Heart left ventricle (tissue), 16 donors: ENCODE measurements at regions not wholly inside any gene's neighbourhood (a gene's known extent, or its start where the extent isn't known, plus 50 kb on each side); places are given as distances from the start of the nearest gene placed in this dataset.
"Not testable (repeated sequence)": the region's sequence is repeated elsewhere in the genome, so short reads cannot be mapped to it uniquely, and the experiment has no call there.

Source experiments
- ATAC-seq, 4 donors: fragments of 200-7000 bp; cut with Tn5 transposase; one replicate each; pipeline ENCODE4 v1.9.1; 2020 to 2022; ENCODE audit warnings: moderate library complexity in 4 of 4, mild to moderate bottlenecking in 3 of 4, moderate number of reproducible peaks in 1 of 4
- DNase-seq, 5 donors: peaks; one replicate each; pipeline ENCODE4 v3.0.0-alpha.2; 2020
- H3K27ac ChIP-seq, 12 donors: fragments of 200-600 bp; sonication (generic) in 4 of 12; one replicate each; pipeline versions ENCODE4 v1.5.0 to v1.8.0; 2016 to 2022; ENCODE audit warnings: mild to moderate bottlenecking in 2 of 12
- H3K27me3 ChIP-seq, 9 donors: fragments of 200-600 bp; sonication (generic) in 2 of 9; one replicate each; pipeline versions ENCODE4 v1.5.1 to v1.8.0; 2016 to 2022; ENCODE audit warnings: mild to moderate bottlenecking in 3 of 9
- H3K36me3 ChIP-seq, 9 donors: fragments of 200-600 bp; sonication (generic) in 2 of 9; one replicate each; pipeline versions ENCODE4 v1.5.0 to v1.8.0; 2018 to 2022; ENCODE audit warnings: mild to moderate bottlenecking in 2 of 9
- H3K4me1 ChIP-seq, 12 donors: fragments of 200-600 bp; sonication (generic) in 4 of 12; one replicate each; pipeline versions ENCODE4 v1.5.0 to v1.8.0; 2016 to 2022; ENCODE audit warnings: mild to moderate bottlenecking in 3 of 12
- H3K4me3 ChIP-seq, 12 donors: fragments of 200-600 bp; sonication (generic) in 4 of 12; one replicate each; pipeline versions ENCODE4 v1.5.0 to v1.8.0; 2017 to 2022; ENCODE audit warnings: mild to moderate bottlenecking in 9 of 12, moderate library complexity in 4 of 12
- H3K9me3 ChIP-seq, 12 donors: fragments of 200-600 bp; sonication (generic) in 4 of 12; one replicate each; pipeline versions ENCODE4 v1.5.0 to v1.8.0; 2016 to 2022; ENCODE audit warnings: mild to moderate bottlenecking in 1 of 12
- CTCF ChIP-seq, 12 donors: fragments of 200-600 bp; sonication (generic) in 4 of 12; IDR thresholded peaks; one replicate each; pipeline versions ENCODE4 v1.5.0 to v1.8.0; 2018 to 2022; ENCODE audit warnings: antibody characterized with exemption in 12 of 12, mild to moderate bottlenecking in 5 of 12
- POLR2A ChIP-seq, 2 donors: fragments of 450-650 bp; IDR thresholded peaks; one replicate each; pipeline ENCODE4 v1.6.1; 2017; ENCODE audit warnings: antibody characterized with exemption in 2 of 2, mild to moderate bottlenecking in 2 of 2, moderate library complexity in 2 of 2
- WGBS, 4 donors: extraction: QIAGEN DNeasy Blood & Tissue Kit in 2 of 4; methylation state at CpG; one replicate each; pipeline versions ENCODE4 v1.1.5 to v1.1.7; 2013 to 2018; 5-methylcytosine and 5-hydroxymethylcytosine counted together
- intact Hi-C, 10 donors: fragments of 100-400 bp; cut with DNase I; formaldehyde crosslinking; loops; one replicate each; pipeline versions ENCODE4 v1.11.1 to v1.14.2; 2022
- donor health status: ischemic (EF 13 %, LVEDD 7.1; RV severe dilation, severe dysfunction).
- donor health status: healthy with polysubstance abuse.
- donor health status: DM: no; HTN: yes; CAD: no.
- donor health status: DM: no; HTN: no; CAD: no.
- donor health status: ischemic (EF 25% LVEDD 6.9; RV normal size, moderate dysfunction).
- donor health status: ischemic (EF 25% LVEDD 5.7; RV mildly dilated, moderate dysfunction).
- donor health status: healthy.
- donor health status: DM: yes; HTN: yes; CAD: no.
- donor health status: ischemic (EF 35%, LVEDD 5.7; RV mildly dilated, moderate dysfunction).
- donor health status: nonischemic (EF 11% LVEDD 7.7; RV severe dilation, severe dysfunction).
- donor health status: DM: yes; HTN: yes; CAD: no.
- donor health status: PGD.
- donor health status: ischemic (EF 29% LVEDD 5.4; RV normal size, mild dysfunction).
- donor health status: nonischemic (EF 23%, LVEDD 6.1; RV moderate dilation, normal function).

DNA sequence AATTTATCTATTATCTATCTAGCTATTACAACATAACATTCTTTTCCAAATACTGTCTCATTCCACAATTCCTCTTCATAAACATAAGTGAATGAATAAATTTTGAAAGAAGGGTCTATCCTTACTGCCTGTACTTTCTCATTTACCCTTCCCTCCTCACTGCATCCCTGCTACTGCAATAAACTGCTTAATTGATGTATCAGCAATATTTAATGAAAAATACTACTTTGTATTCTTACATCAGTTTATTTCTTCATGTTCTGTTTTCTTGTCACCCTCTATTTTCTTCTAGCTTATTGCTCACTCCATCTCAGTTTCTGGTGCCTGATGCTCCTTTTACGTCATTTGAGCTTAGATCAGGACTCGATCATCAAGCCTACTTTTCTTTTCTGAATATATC lies 695.7 kb upstream of the ATXN7L3B start:
- Histone ChIP-seq H3K27ac (no peak overlapping the region), H3K36me3 (no peaks in the 10 kb centered on the region), H3K27me3 (no peaks in the 10 kb centered on the region), H3K9me3 (peaks cover 0 to 2% (median 0%) of the 10 kb centered on the region in 12 donors), H3K4me3 (no peak overlapping the region), H3K4me1 (no peaks in the 10 kb centered on the region)
- intact Hi-C loops: no loop called here
- no peak for ATAC-seq
- TF ChIP-seq POLR2A (IDR thresholded peaks at IDR 0.05) (no peak), CTCF (IDR thresholded peaks at IDR 0.05) (no peak)
- WGBS, 4 donors: 82 to 86% (median 83%) methylated on average over 2 of the region's 2 CpGs
- no peak for DNase-seq

DNA sequence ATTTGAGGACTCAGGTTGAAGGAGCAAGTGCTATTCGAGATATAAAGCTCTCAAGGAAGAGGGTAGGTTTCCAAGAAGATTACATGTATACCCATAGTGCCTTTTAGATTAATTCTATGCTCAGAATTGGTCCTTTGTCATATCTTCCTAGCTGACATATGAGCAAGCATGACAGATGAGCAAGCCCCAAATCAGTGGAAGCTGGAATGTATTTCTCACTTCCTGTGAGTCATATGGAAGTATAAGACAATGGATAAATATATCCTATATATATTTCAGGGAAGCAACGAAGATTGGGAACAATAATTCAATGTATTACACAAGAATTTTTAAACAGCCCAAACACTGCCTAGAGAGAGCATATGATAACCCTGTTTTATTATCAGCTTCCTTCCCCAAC lies 674.1 kb upstream of the ATXN7L3B start:
- H3K9me3 ChIP-seq: peaks cover 0 to 4% (median 0%) of the 10 kb centered on the region in 12 donors
- intact Hi-C loops: no loop called here
- ATAC-seq: no peak
- H3K27me3 ChIP-seq: no peaks in the 10 kb centered on the region
- H3K4me1 ChIP-seq: no peaks in the 10 kb centered on the region
- H3K27ac ChIP-seq: no peak overlapping the region
- TF ChIP-seq POLR2A (IDR thresholded peaks at IDR 0.05) (no peak), CTCF (IDR thresholded peaks at IDR 0.05) (no peak)
- H3K36me3 ChIP-seq: no peaks in the 10 kb centered on the region
- 28 to 44% (median 33%) methylated on average over 2 of the region's 2 CpGs for WGBS, 4 donors
- no peak for DNase-seq
- no peak overlapping the region for H3K4me3 ChIP-seq

- no peaks in the 10 kb centered on the region for H3K27me3 ChIP-seq
- no peak overlapping the region for H3K27ac ChIP-seq
- no peak for TF ChIP-seq CTCF (IDR thresholded peaks at IDR 0.05)
- TF ChIP-seq POLR2A (IDR thresholded peaks at IDR 0.05): no peak
- no peaks in the 10 kb centered on the region for H3K36me3 ChIP-seq
- H3K9me3 ChIP-seq: peaks cover 0 to 3% (median 0%) of the 10 kb centered on the region in 12 donors
- DNase-seq: no peak
- WGBS, 4 donors: 78 to 94% (median 89%) methylated on average over 1 of the region's 1 CpG
- no peaks in the 10 kb centered on the region for H3K4me1 ChIP-seq
- intact Hi-C loops: no loop called here
- no peak overlapping the region for H3K4me3 ChIP-seq
- no peak for ATAC-seq
These were observed 670.5 kb upstream of the ATXN7L3B start for GRCh38 chr12:73867147-73867546.

GRCh38 chr12:73877291-73877690 lies 660.3 kb upstream of the ATXN7L3B start:
- H3K4me1 ChIP-seq, ATAC-seq, H3K4me3 ChIP-seq, H3K27ac ChIP-seq, H3K9me3 ChIP-seq, H3K27me3 ChIP-seq, H3K36me3 ChIP-seq, intact Hi-C loops, DNase-seq: not testable (repeated sequence)
- WGBS, 4 donors: 78 to 94% (median 90%) methylated on average over 6 of the region's 6 CpGs

DNA sequence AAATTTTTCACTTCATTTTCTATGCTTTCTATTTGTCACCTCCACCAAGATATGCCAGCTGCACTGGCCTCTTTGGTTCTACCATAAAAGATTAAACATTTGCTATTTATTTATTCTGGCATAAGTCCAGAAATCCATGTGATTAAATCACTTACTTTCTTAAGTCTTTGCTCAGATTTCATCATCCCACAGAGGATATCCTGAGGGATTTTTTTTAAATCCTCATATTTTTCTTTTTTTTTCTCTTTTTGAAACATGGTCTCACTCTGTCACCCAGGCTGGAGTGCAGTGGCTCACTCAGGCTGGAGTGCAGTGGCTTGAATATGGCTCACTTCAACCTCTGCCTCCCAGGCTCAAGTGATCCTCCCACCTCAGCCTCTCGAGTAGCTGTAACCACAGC lies 645.4 kb upstream of the ATXN7L3B start:
- no peaks in the 10 kb centered on the region for H3K27me3 ChIP-seq
- intact Hi-C loops: loop anchor here in 1 of 10 donors (10.0 kb wide), 1 partner anchor 273 kb away; no protein-coding TSS in a partner anchor
- 70 to 78% (median 74%) methylated on average over 1 of the region's 1 CpG for WGBS, 4 donors
- H3K4me3 ChIP-seq: no peak overlapping the region
- H3K36me3 ChIP-seq: no peaks in the 10 kb centered on the region
- DNase-seq (no peak), ATAC-seq (no peak)
- no peak for TF ChIP-seq CTCF (IDR thresholded peaks at IDR 0.05)
- no peak for TF ChIP-seq POLR2A (IDR thresholded peaks at IDR 0.05)
- H3K9me3 ChIP-seq: no peaks in the 10 kb centered on the region
- no peak overlapping the region for H3K27ac ChIP-seq
- no peaks in the 10 kb centered on the region for H3K4me1 ChIP-seq
